GM12878 (cell line): ENCODE measurements at regions not wholly inside any gene's neighbourhood (a gene's known extent, or its start where the extent isn't known, plus 50 kb on each side); places are given as distances from the start of the nearest gene placed in this dataset.

Source experiments
- ATAC-seq: fragments of 200-7000 bp; cut with Tn5 transposase; 3 replicates; pipeline ENCODE4 v1.9.1; 2020; ENCODE audit warnings: mild to moderate bottlenecking, moderate library complexity
- BruUV-seq: library from RNA; stranded (reverse); fragments of 400-500 nt; replicated peaks from 2 replicates; lab custom pipeline; 2021; lab: Mats Ljungman, UMichigan
- CTCF ChIA-PET: fragments of 300-600 bp; sonication (Branson Sonifier 250); formaldehyde crosslinking; extraction: SDS; loops from one replicate; lab custom pipeline; 2021; ENCODE audit warnings: inconsistent platforms; lab: Yijun Ruan, JAX
- POLR2A ChIA-PET: fragments of 350-600 bp; formaldehyde crosslinking; extraction: SDS; loops from one replicate; lab custom pipeline; 2021; ENCODE audit warnings: inconsistent platforms; lab: Charles Lee
- RAD21 ChIA-PET: fragments of 300-600 bp; sonication (Branson Sonifier 250); formaldehyde crosslinking; loops from one replicate; lab custom pipeline; 2023; ENCODE audit warnings: antibody characterized with exemption; ENCODE audit not compliant: unreplicated experiment; lab: Charles Lee
- SMC1A ChIA-PET: fragments of 300-600 bp; sonication (Branson Sonifier 250); formaldehyde crosslinking; loops from one replicate; lab custom pipeline; 2023; ENCODE audit not compliant: unreplicated experiment, uncharacterized antibody; lab: Charles Lee
- DNase-seq: peaks from one replicate; pipeline ENCODE4 v3.0.0-alpha.2; 2011; ENCODE audit warnings: low read depth, low spot score
- FAIRE-seq: peaks from 3 replicates; lab custom pipeline; 2011; peaks lifted over from hg19 to GRCh38; lab: Jason Lieb, UNC
- H2AFZ ChIP-seq: 2 replicates; pipeline ENCODE4 v1.6.0; 2011; ENCODE audit warnings: low read depth, low read length, control low read depth; ENCODE audit not compliant: control insufficient read depth
- H3K27ac ChIP-seq: 2 replicates; pipeline ENCODE4 v1.5.1; 2011; ENCODE audit warnings: control low read depth; ENCODE audit not compliant: control insufficient read depth, insufficient read depth
- H3K27me3 ChIP-seq, 2 experiments: replicated peaks in 1 of 2; 2 replicates each; pipeline versions ENCODE4 v1.6.0 to v1.6.1; 2011; ENCODE audit warnings: low read length in 1 of 2; ENCODE audit not compliant: control insufficient read depth in 2 of 2, insufficient read depth in 2 of 2
- H3K36me3 ChIP-seq, 2 experiments: 2 replicates each; pipeline ENCODE4 v1.5.1; 2011; ENCODE audit warnings: low read length in 1 of 2; ENCODE audit not compliant: control insufficient read depth in 2 of 2, insufficient read depth in 2 of 2
- H3K4me1 ChIP-seq: 2 replicates; pipeline ENCODE4 v1.6.1; 2011; ENCODE audit warnings: mild to moderate bottlenecking, low read length, moderate library complexity, mixed read lengths; ENCODE audit not compliant: control insufficient read depth, insufficient read depth
- H3K4me2 ChIP-seq: 2 replicates; pipeline ENCODE4 v1.6.0; 2011; ENCODE audit warnings: control low read depth; ENCODE audit not compliant: control insufficient read depth, insufficient read depth
- H3K4me3 ChIP-seq: fragments of 200-600 bp; sonication (generic); 2 replicates; pipeline ENCODE4 v1.5.1; 2016
- H3K79me2 ChIP-seq: 2 replicates; pipeline ENCODE4 v1.6.0; 2011; ENCODE audit warnings: low read length; ENCODE audit not compliant: control insufficient read depth, insufficient read depth
- H3K9ac ChIP-seq: 2 replicates; pipeline ENCODE4 v1.8.0; 2011; ENCODE audit warnings: low read length, control low read depth, mixed read lengths; ENCODE audit not compliant: control insufficient read depth, insufficient read depth
- H3K9me3 ChIP-seq: replicated peaks from 3 replicates; pipeline ENCODE4 v1.5.1; 2011; ENCODE audit warnings: mild to moderate bottlenecking, low read length; ENCODE audit not compliant: control insufficient read depth, insufficient read depth
- H4K20me1 ChIP-seq: 2 replicates; pipeline ENCODE4 v1.6.0; 2011; ENCODE audit not compliant: control insufficient read depth, insufficient read depth
- ATF2 ChIP-seq: IDR thresholded peaks from 2 replicates; pipeline ENCODE4 v1.6.1; 2012; ENCODE audit warnings: low read length, inconsistent platforms
- BCL11A ChIP-seq: IDR thresholded peaks from 2 replicates; pipeline ENCODE4 v1.6.1; 2011; ENCODE audit warnings: low read depth, low read length
- BHLHE40 ChIP-seq, 2 experiments: fragments of 450-650 bp in 1 of 2; IDR thresholded peaks; 2 replicates each; pipeline ENCODE4 v1.6.1; 2011 to 2017; ENCODE audit warnings: low read depth in 2 of 2, borderline replicate concordance in 1 of 2, improper control_type of control experiment in 1 of 2, low read length in 1 of 2, mild to moderate bottlenecking in 1 of 2
- BMI1 ChIP-seq: fragments of 450-650 bp; IDR thresholded peaks from 2 replicates; pipeline ENCODE4 v1.6.1; 2016; ENCODE audit warnings: mild to moderate bottlenecking, moderate library complexity, borderline replicate concordance
- CBFB ChIP-seq: IDR thresholded peaks from 2 replicates; pipeline ENCODE4 v1.6.1; 2016; ENCODE audit warnings: antibody characterized with exemption, low read depth
- CEBPB ChIP-seq, 2 experiments: fragments of 150-350 bp in 1 of 2; IDR thresholded peaks; 2 replicates each; pipeline ENCODE4 v1.6.1; 2012 to 2014; ENCODE audit warnings: low read depth in 2 of 2, low read length in 2 of 2, borderline replicate concordance in 1 of 2, inconsistent platforms in 1 of 2
- KAT2A ChIP-seq: conservative IDR thresholded peaks from 2 replicates; pipeline ENCODE4 v1.6.1; 2011; ENCODE audit warnings: low read depth, low read length; ENCODE audit not compliant: control insufficient read depth
- MEF2B ChIP-seq: fragments of 450-650 bp; IDR thresholded peaks from 2 replicates; pipeline ENCODE4 v1.6.1; 2018; ENCODE audit warnings: mild to moderate bottlenecking, moderate library complexity; ENCODE audit not compliant: partially characterized antibody, poor library complexity, severe bottlenecking
- POLR2AphosphoS5 ChIP-seq: IDR thresholded peaks from 2 replicates; pipeline ENCODE4 v1.6.1; 2011; ENCODE audit warnings: mild to moderate bottlenecking, low read length, inconsistent platforms
- PRDM15 ChIP-seq: fragments of 450-650 bp; formaldehyde crosslinking; IDR thresholded peaks from 2 replicates; pipeline ENCODE4 v1.4.0; 2020; ENCODE audit warnings: mild to moderate bottlenecking, moderate library complexity
- RCOR1 ChIP-seq: conservative IDR thresholded peaks from 2 replicates; pipeline ENCODE4 v1.6.1; 2012; ENCODE audit warnings: low read depth, low read length, improper control_type of control experiment
- RUNX3 ChIP-seq: IDR thresholded peaks from 2 replicates; pipeline ENCODE4 v1.6.1; 2012; ENCODE audit warnings: low read length, inconsistent platforms
- SP1 ChIP-seq: IDR thresholded peaks from one replicate; pipeline ENCODE4 v1.6.1; 2011; ENCODE audit warnings: low read depth, low read length
- SRF ChIP-seq, 2 experiments: IDR thresholded peaks; 2 replicates each; pipeline ENCODE4 v1.6.1; 2011; ENCODE audit warnings: low read depth in 2 of 2, low read length in 2 of 2, mild to moderate bottlenecking in 1 of 2, moderate library complexity in 1 of 2
- TAF1 ChIP-seq: IDR thresholded peaks from 2 replicates; pipeline ENCODE4 v1.6.1; 2011; ENCODE audit warnings: mild to moderate bottlenecking, low read depth, low read length, borderline replicate concordance
- TCF7 ChIP-seq: IDR thresholded peaks from 2 replicates; pipeline ENCODE4 v1.6.1; 2014; ENCODE audit warnings: antibody characterized with exemption, borderline replicate concordance
- ZNF207 ChIP-seq: fragments of 450-650 bp; IDR thresholded peaks from 2 replicates; pipeline ENCODE4 v1.6.1; 2014; ENCODE audit warnings: antibody characterized with exemption, mild to moderate bottlenecking, borderline replicate concordance
- ZNF217 ChIP-seq: fragments of 450-650 bp; IDR thresholded peaks from 2 replicates; pipeline ENCODE4 v1.6.1; 2017; ENCODE audit warnings: antibody characterized with exemption, mild to moderate bottlenecking
- ZSCAN29 ChIP-seq: fragments of 450-650 bp; IDR thresholded peaks from 2 replicates; pipeline ENCODE4 v1.6.1; 2017; ENCODE audit warnings: mild to moderate bottlenecking, moderate library complexity
- whole genome bisulfite sequencing: methylation state at CpG from one replicate; pipeline ENCODE4 v1.1.6; 2016; ENCODE audit warnings: low lambda C conversion rate; ENCODE audit not compliant: insufficient replicate concordance, insufficient coverage; ENCODE audit errors: missing lambda C conversion rate; 5-methylcytosine and 5-hydroxymethylcytosine counted together
- in situ Hi-C: fragments of 300-500 bp; cut with MboI; formaldehyde crosslinking; loops from 9 replicates; pipeline ENCODE4 v1.14.3; 2018; ENCODE audit warnings: mixed read lengths
- intact Hi-C: fragments of 100-400 bp; cut with micrococcal nuclease; formaldehyde crosslinking; loops from one replicate; pipeline ENCODE4 v1.14.2; 2022; ENCODE audit not compliant: unreplicated experiment

GRCh38 chr20:24790746-24791283, 158.3 kb upstream of the CST7 start (continued):
- TF ChIP-seq CBFB (no peak), TCF7 (no peak), CEBPB (IDR thresholded peaks at IDR 0.05; ENCODE audit: borderline replicate concordance in 1 of 2, low read depth in 2 of 2, low read length in 2 of 2) (no peak), BHLHE40 (IDR thresholded peaks at IDR 0.05; ENCODE audit: borderline replicate concordance in 1 of 2, low read depth in 2 of 2, low read length in 1 of 2) (no peak), ZNF217 (no peak), BMI1 (no peak), POLR2AphosphoS5 (no peak), RCOR1 (no peak), BCL11A (no peak), TAF1 (no peak), SP1 (no peak), SRF (IDR thresholded peaks at IDR 0.05; ENCODE audit: low read depth in 2 of 2, low read length in 2 of 2) (no peak)
- TF ChIP-seq, all 136 proteins: peak for 0

- Histone ChIP-seq H3K4me1 (no peaks in the 10 kb centered on the region), H3K79me2 (no peaks in the 10 kb centered on the region), H2AFZ (no peak overlapping the region), H3K27me3 (no peaks in the 10 kb centered on the region; a peak in 1 of 4 replicates), H3K9ac (no peak overlapping the region), H3K4me3 (no peak overlapping the region), H3K4me2 (no peak overlapping the region), H3K36me3 (no peaks in the 10 kb centered on the region), H3K27ac (no peak overlapping the region), H3K9me3 (no peaks in the 10 kb centered on the region), H4K20me1 (no peaks in the 10 kb centered on the region)
- RAD21 ChIA-PET = no interaction called here
- BruUV-seq = no TSS peak
- intact Hi-C loops = no loop called here
- no peak for ATAC-seq
- SMC1A ChIA-PET = no interaction called here
- DNase-seq = no peak
- in situ Hi-C loops = no loop called here
- no peak for FAIRE-seq
- 64% methylated on average over 2 of the region's 2 CpGs for WGBS
- POLR2A ChIA-PET = no interaction called here
- CTCF ChIA-PET = no interaction called here
- TF ChIP-seq MEF2B (no peak), TCF7 (no peak), ZSCAN29 (no peak), ATF2 (no peak), BCL11A (no peak), ZNF207 (no peak), TAF1 (no peak), KAT2A (no peak), RUNX3 (no peak), PRDM15 (no peak)
Measured at GRCh38 chr20:24791953-24792352, 157.1 kb upstream of the CST7 start.
